ENCODE measurements at regions not wholly inside any gene's neighbourhood (a gene's known extent, or its start where the extent isn't known, plus 50 kb on each side); places are given as distances from the start of the nearest gene placed in this dataset.

DNA sequence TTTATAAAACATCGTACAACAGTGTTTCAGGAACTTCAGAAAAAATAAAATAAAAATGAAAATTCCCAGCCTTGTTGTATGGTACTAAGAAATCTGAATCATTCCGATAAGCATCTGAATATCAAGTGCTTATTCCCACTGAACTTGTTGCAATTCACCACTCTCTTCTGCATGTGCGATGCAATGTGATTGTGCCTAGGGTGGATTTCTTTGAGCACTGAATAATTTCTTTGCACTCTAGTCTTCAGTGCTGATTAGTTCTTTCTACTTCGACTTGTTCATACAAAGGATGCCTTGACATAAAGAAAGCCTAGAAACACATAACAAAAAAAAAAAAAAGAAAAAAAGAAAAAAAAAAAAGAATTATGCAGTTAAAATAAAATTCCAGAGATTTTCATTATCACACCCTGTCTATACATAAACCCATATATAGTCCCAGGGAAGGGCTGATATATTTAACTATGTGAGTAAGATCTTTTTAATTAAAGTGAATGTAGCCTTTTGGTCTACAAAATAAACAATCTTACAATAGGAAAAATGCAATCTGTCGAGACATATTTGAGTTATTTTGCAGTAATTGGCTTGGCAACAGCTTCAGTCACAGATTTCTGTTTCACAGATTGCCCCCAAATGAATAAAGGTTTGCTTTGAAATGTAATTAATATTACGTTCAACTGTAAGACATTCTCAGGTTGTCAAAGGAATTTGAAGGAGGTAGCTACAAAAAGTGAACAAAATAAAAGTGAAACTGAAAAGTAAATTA is 1118.9 kb upstream of the CELF2 start:
- no peak for ATAC-seq
- no peaks in the 10 kb centered on the region for H3K9me3 Mint-ChIP-seq
- DNase-seq (ENCODE audit: low spot score in 2 of 2) = no peak
- H3K4me1 Mint-ChIP-seq = no peaks in the 10 kb centered on the region
- H3K27ac Mint-ChIP-seq = no peak overlapping the region
- no peaks in the 10 kb centered on the region for H3K36me3 Mint-ChIP-seq
- no peak overlapping the region for H3K4me3 Mint-ChIP-seq

DNA sequence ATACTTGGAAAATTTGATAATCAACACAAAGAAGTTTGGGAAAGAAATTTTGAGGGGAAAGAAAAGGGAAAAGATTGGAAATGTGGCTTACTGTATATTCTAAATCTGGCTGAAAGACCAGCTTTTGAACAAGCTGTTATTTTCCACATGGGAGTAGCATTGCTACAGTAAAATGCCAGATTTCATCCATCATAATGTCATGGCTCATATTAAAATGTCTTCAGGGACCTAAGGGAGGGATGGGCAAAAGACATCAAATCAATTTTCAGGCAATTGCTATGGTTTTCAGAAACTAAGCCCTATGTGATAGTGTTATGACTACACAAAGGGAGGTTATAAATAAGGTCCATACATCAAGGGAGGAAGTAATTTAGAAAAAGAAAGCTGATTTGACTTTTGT is 1116.9 kb upstream of the CELF2 start:
- no peaks in the 10 kb centered on the region for H3K36me3 Mint-ChIP-seq
- peaks cover 4% of the 10 kb centered on the region for H3K9me3 Mint-ChIP-seq
- H3K27ac Mint-ChIP-seq = no peak overlapping the region
- ATAC-seq (no peak), DNase-seq (ENCODE audit: low spot score in 2 of 2) (no peak)
- no peaks in the 10 kb centered on the region for H3K4me1 Mint-ChIP-seq
- H3K4me3 Mint-ChIP-seq = no peak overlapping the region

DNA sequence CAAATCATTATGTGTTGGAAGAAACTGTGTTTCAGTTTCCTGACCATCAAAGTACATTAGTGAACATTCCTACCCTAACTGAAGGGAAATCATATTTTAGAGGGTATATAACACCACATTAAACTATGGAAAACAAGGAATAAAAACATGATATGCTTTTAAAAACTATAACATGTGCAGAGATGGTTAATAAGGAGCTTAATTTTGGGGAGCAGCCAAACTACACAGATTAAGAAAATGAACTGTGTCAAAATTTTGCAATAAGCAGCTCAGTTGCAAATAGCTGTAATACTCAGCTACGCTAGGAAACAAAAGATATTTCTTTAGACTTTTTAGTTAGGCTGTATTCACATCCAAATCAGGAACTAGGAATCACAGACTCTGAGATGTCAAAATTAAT is 1115.7 kb upstream of the CELF2 start:
- H3K36me3 Mint-ChIP-seq = no peaks in the 10 kb centered on the region
- no peak overlapping the region for H3K27ac Mint-ChIP-seq
- no peaks in the 10 kb centered on the region for H3K4me1 Mint-ChIP-seq
- peaks cover 4% of the 10 kb centered on the region for H3K9me3 Mint-ChIP-seq
- no peak overlapping the region for H3K4me3 Mint-ChIP-seq
- ATAC-seq (no peak), DNase-seq (ENCODE audit: low spot score in 2 of 2) (no peak)

DNA sequence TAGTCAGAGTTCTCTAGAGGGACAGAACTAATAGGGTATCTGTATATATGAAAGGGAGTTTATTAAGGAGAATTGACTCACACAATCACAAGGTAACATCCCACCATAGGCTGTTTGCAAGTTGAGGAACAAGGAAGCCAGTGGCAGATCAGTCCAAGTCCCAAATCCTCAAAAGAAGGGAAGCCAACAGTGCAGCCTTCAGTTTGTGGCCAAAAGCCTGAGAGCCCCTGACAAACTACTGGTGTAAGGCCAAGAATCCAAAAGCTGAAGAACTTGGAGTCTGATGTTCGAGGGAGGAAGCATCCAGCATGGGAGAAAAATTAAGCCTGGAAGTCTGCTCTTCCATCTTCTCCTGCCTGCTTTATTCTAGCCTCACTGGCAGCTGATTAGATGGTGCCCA is 1107.2 kb upstream of the CELF2 start:
- no peak for DNase-seq (ENCODE audit: low spot score in 2 of 2)
- H3K36me3 Mint-ChIP-seq = no peaks in the 10 kb centered on the region
- H3K4me1 Mint-ChIP-seq = no peaks in the 10 kb centered on the region
- no peak overlapping the region for H3K4me3 Mint-ChIP-seq
- no peak for ATAC-seq
- peaks cover 7% of the 10 kb centered on the region for H3K9me3 Mint-ChIP-seq
- no peak overlapping the region for H3K27ac Mint-ChIP-seq

- no peak for DNase-seq (ENCODE audit: low spot score in 2 of 2)
- Mint-ChIP-seq H3K27ac (no peak overlapping the region), H3K4me3 (no peak overlapping the region), H3K36me3 (no peaks in the 10 kb centered on the region), H3K4me1 (no peaks in the 10 kb centered on the region), H3K9me3 (peaks cover 8% of the 10 kb centered on the region)
- no peak for ATAC-seq
These were observed 1106.2 kb upstream of the CELF2 start for GRCh38 chr10:9911488-9911887.

- H3K4me3 Mint-ChIP-seq = no peak overlapping the region
- peaks cover 11% of the 10 kb centered on the region for H3K9me3 Mint-ChIP-seq
- ATAC-seq = no peak
- no peaks in the 10 kb centered on the region for H3K36me3 Mint-ChIP-seq
- H3K27ac Mint-ChIP-seq = no peak overlapping the region
- DNase-seq (ENCODE audit: low spot score in 2 of 2) = no peak
- no peaks in the 10 kb centered on the region for H3K4me1 Mint-ChIP-seq
These were observed 1103.7 kb upstream of the CELF2 start for GRCh38 chr10:9913876-9914514.

DNA sequence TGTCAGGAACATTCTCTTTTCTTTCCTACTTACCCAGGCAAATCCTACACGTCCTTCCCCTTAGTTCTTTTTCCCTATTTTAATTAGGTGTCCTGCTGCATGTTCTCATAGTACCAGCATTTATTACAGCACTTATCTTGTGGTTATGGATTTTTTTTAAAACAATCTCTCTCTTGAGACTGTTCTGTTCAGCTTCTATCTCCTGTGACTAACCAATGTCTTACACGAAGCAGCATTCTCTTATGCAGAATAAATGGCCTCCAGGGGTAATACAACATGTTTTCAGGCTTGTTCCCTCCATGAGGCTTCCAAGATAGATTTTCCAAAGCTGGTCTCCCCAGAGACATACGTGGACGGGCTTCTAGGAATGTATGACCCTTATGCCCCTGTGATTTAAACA is 1096.1 kb upstream of the CELF2 start:
- DNase-seq (ENCODE audit: low spot score in 2 of 2) (no peak), ATAC-seq (no peak)
- Mint-ChIP-seq H3K4me1 (no peaks in the 10 kb centered on the region), H3K36me3 (no peaks in the 10 kb centered on the region), H3K9me3 (peaks cover 21% of the 10 kb centered on the region), H3K4me3 (no peak overlapping the region), H3K27ac (no peak overlapping the region)

GRCh38 chr10:9922126-9922870 is 1095.4 kb upstream of the CELF2 start:
- ATAC-seq (no peak), DNase-seq (ENCODE audit: low spot score in 2 of 2) (no peak)
- Mint-ChIP-seq H3K27ac (no peak overlapping the region), H3K4me1 (no peaks in the 10 kb centered on the region), H3K36me3 (no peaks in the 10 kb centered on the region), H3K9me3 (peaks cover 15% of the 10 kb centered on the region), H3K4me3 (no peak overlapping the region)

DNA sequence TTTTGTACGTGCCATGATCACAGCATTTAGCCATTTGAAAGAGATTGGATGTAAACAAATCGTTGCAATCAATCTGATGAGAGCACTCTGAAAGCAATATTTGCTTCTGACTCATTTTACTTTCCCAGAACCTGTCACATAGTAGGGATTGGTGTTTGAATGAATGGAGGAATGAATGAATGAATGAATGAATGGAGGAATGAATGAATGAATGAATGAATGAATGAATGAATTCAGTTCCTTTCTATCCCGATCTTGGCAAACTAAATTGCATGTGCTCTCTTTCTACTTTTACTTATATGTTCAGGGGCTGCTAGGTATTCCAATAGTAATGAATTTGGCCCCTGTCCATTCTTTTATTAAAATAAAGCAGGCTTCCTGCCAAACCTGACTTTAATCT is 1091.7 kb upstream of the CELF2 start:
- Mint-ChIP-seq H3K9me3 (peaks cover 16% of the 10 kb centered on the region), H3K27ac (no peak overlapping the region), H3K4me1 (no peaks in the 10 kb centered on the region), H3K36me3 (no peaks in the 10 kb centered on the region), H3K4me3 (no peak overlapping the region)
- DNase-seq (ENCODE audit: low spot score in 2 of 2) = no peak
- no peak for ATAC-seq

GRCh38 chr10:9926881-9927280 is 1090.8 kb upstream of the CELF2 start:
- Mint-ChIP-seq H3K36me3 (no peaks in the 10 kb centered on the region), H3K27ac (no peak overlapping the region), H3K4me1 (no peaks in the 10 kb centered on the region), H3K9me3 (peaks cover 10% of the 10 kb centered on the region), H3K4me3 (no peak overlapping the region)
- DNase-seq (ENCODE audit: low spot score in 2 of 2) (no peak), ATAC-seq (no peak)

DNA sequence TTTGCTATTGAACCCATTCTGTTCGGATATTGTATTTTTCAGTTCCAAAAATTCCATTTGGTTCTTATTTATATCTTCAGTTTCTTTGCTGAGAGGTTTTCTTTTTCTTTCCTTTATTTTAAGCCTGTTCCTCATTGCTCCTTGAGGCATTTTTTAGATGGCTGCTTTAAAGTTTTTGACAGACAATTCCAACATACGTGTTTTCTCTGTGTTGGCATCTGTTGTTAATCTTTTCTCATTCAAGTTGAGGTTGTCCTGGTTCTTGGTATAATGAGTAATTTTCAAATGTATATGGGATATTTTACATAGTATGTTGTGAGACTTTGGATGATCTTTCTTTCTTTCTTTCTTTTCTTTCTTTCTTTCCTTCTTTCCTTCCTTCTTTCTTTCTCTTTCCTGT is 1078.0 kb upstream of the CELF2 start:
- H3K27ac Mint-ChIP-seq = no peak overlapping the region
- H3K4me1 Mint-ChIP-seq = no peaks in the 10 kb centered on the region
- H3K4me3 Mint-ChIP-seq = no peak overlapping the region
- ATAC-seq (no peak), DNase-seq (ENCODE audit: low spot score in 2 of 2) (no peak)
- no peaks in the 10 kb centered on the region for H3K36me3 Mint-ChIP-seq
- peaks cover 9% of the 10 kb centered on the region for H3K9me3 Mint-ChIP-seq

DNA sequence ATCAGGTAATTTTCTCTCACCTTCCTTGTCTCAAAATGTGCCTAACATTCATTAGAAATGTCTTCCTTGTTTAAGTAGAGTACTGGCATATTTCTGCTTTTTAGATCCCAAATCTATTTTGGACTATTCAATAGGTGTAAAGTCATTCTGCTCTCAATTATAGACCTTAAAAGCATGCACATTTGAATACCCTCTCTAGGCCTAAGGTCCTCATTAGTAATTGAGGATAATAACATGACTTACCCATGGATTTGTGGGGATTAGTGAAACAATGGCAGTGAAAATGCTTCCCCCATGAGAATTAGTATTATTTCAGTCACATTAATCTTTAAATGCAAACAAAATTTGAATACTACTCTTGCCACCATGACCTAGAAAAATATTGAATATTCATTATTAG is 1073.0 kb upstream of the CELF2 start:
- H3K4me1 Mint-ChIP-seq = no peaks in the 10 kb centered on the region
- H3K27ac Mint-ChIP-seq = no peak overlapping the region
- peaks cover 9% of the 10 kb centered on the region for H3K9me3 Mint-ChIP-seq
- no peak overlapping the region for H3K4me3 Mint-ChIP-seq
- ATAC-seq (no peak), DNase-seq (ENCODE audit: low spot score in 2 of 2) (no peak)
- no peaks in the 10 kb centered on the region for H3K36me3 Mint-ChIP-seq

DNA sequence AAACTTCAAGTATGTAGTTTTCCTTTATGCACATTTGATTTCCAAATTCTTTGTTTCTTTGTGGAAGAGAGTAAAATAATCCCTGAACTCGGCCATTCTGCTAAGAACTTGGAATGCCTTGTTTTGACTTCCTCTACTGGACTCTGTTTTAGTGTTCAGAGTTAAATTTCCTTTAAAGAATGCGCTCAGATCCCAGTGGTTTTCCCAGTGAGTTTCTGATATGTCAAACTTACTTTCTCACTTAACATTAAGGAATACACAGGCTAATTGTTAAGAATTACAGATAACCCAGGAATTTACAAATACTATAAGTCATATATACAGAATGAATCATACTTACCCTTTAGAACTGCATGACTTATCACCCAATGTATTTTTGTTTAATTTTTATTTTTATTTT is 1067.6 kb upstream of the CELF2 start:
- Mint-ChIP-seq H3K4me3 (no peak overlapping the region), H3K4me1 (no peaks in the 10 kb centered on the region), H3K36me3 (no peaks in the 10 kb centered on the region), H3K9me3 (no peaks in the 10 kb centered on the region), H3K27ac (no peak overlapping the region)
- DNase-seq (ENCODE audit: low spot score in 2 of 2) (no peak), ATAC-seq (no peak)

DNA sequence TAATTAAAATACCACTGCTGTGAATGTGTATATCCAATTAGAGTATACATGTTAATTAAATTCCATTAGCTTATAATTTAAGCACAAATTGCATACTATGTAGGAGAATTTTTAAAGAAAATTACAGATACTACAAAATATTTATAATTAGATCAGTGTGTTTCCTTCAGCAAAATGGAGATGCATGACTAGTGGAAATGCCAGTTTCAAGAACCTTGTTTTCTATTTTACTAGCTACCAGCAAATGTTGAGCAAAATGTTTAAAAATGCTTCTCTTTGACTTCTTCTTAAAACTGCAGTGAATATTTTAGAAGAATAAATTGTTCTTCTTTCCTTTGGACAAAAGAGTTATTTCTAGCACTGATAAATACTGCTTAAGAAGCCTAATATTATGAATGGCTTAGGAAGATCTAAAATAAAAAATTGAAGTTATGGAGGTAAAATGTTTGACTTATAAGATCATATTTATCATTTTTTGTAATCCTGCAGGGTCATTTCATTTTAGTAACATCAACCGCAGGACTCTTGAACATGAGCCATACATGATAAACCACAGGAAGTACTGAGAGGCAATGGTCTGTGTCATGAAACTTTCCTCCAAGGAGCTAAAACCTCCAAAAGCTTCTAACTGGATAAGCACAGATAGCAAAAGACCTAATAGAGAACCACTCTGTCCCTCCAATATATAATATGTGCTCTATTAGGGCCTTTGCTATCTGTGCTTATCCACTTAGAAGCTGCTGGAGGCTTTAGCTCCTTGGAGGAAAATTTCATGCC is 1066.0 kb upstream of the CELF2 start:
- Mint-ChIP-seq H3K4me3 (no peak overlapping the region), H3K9me3 (no peaks in the 10 kb centered on the region), H3K36me3 (no peaks in the 10 kb centered on the region), H3K27ac (no peak overlapping the region), H3K4me1 (no peaks in the 10 kb centered on the region)
- DNase-seq (ENCODE audit: low spot score in 2 of 2) = no peak
- ATAC-seq = no peak

- H3K36me3 Mint-ChIP-seq = no peaks in the 10 kb centered on the region
- peaks cover 3% of the 10 kb centered on the region for H3K9me3 Mint-ChIP-seq
- no peak overlapping the region for H3K27ac Mint-ChIP-seq
- no peak for ATAC-seq
- no peak for DNase-seq (ENCODE audit: low spot score in 2 of 2)
- no peak overlapping the region for H3K4me3 Mint-ChIP-seq
- no peaks in the 10 kb centered on the region for H3K4me1 Mint-ChIP-seq
These were observed 1060.3 kb upstream of the CELF2 start for GRCh38 chr10:9957351-9957750.

Data from stimulated activated effector memory CD8-positive, alpha-beta T cell treated with anti-CD3 and anti-CD28 coated beads, Interleukin-12 subunit alpha, Interleukin-12 subunit beta, amount 100 ng/mL, for 72 hours (primary cell).